ENCODE measurements at regions not wholly inside any gene's neighbourhood (a gene's known extent, or its start where the extent isn't known, plus 50 kb on each side); places are given as distances from the start of the nearest gene placed in this dataset.
A peak's percentile ranks its signal among the peaks of the same experiment; 100 is the strongest.
"Not testable (repeated sequence)": the region's sequence is repeated elsewhere in the genome, so short reads cannot be mapped to it uniquely, and the experiment has no call there.

DNA sequence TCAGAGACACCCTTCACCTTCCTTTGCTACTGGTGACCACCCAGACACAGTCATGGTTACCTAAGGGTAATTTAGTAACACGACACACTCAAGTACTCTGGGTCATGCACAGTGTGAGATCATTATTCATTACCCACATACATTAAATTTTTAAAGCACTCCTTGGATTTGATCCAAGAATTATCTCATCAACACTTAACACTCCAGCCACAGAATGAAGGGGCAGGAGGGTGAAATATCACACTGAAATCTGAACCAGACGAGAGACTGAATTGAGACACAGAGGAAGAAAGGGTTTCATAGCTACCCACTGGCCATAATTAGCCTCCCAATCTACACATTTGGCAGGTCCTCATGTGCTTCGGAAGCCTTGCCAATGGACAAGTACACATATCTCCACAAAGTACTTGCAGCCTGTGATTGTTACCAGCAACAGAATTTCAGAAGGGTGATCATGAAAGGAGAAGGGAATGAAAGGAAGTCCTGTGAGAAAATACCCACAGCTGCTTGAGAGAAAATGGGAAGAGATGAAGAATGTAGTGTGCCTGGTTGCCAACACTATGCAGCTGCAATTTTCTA is 189.3 kb downstream of the POLR1F start:
- DNase-seq (ENCODE audit: low spot score in 2 of 2) (no peak), ATAC-seq (ENCODE audit: low read depth) (no peak)
- Mint-ChIP-seq H3K9me3 (peaks cover 2% of the 10 kb centered on the region), H3K4me1 (no peaks in the 10 kb centered on the region), H3K4me3 (no peak overlapping the region), H3K27me3 (no peaks in the 10 kb centered on the region), H3K36me3 (no peaks in the 10 kb centered on the region), H3K27ac (no peak overlapping the region)

DNA sequence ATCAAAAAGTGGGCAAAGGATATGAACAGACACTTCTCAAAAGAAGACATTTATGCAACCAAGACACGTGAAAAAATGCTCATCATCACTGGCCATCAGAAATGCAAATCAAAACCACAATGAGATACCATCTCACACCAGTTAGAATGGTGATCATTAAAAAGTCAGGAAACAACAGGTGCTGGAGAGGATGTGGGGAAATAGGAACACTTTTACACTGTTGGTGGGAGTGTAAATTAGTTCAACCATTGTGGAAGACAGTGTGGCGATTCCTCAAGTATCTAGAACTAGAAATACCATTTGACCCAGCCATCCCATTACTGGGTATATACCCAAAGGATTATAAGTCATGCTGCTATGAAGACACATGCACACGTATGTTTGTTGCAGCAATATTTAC is 191.3 kb downstream of the POLR1F start:
- not testable (repeated sequence) for H3K4me1 Mint-ChIP-seq; H3K4me3 Mint-ChIP-seq; ATAC-seq (ENCODE audit: low read depth); H3K27me3 Mint-ChIP-seq; DNase-seq (ENCODE audit: low spot score in 2 of 2); H3K9me3 Mint-ChIP-seq; H3K36me3 Mint-ChIP-seq; H3K27ac Mint-ChIP-seq

GRCh38 chr7:19508821-19509220 is 200.0 kb downstream of the POLR1F start:
- Mint-ChIP-seq H3K36me3 (no peaks in the 10 kb centered on the region), H3K9me3 (no peaks in the 10 kb centered on the region), H3K27me3 (peaks cover 2% of the 10 kb centered on the region), H3K4me3 (no peak overlapping the region), H3K4me1 (no peaks in the 10 kb centered on the region), H3K27ac (no peak overlapping the region)
- DNase-seq (ENCODE audit: low spot score in 2 of 2) (no peak), ATAC-seq (ENCODE audit: low read depth) (no peak)

- no peaks in the 10 kb centered on the region for H3K9me3 Mint-ChIP-seq
- H3K27ac Mint-ChIP-seq: no peak overlapping the region
- no peaks in the 10 kb centered on the region for H3K4me1 Mint-ChIP-seq
- no peak overlapping the region for H3K4me3 Mint-ChIP-seq
- peaks cover 2% of the 10 kb centered on the region for H3K27me3 Mint-ChIP-seq
- ATAC-seq (ENCODE audit: low read depth): no peak
- DNase-seq (ENCODE audit: low spot score in 2 of 2): no peak
- no peaks in the 10 kb centered on the region for H3K36me3 Mint-ChIP-seq
These were observed 200.7 kb downstream of the POLR1F start for GRCh38 chr7:19508124-19508523.

DNA sequence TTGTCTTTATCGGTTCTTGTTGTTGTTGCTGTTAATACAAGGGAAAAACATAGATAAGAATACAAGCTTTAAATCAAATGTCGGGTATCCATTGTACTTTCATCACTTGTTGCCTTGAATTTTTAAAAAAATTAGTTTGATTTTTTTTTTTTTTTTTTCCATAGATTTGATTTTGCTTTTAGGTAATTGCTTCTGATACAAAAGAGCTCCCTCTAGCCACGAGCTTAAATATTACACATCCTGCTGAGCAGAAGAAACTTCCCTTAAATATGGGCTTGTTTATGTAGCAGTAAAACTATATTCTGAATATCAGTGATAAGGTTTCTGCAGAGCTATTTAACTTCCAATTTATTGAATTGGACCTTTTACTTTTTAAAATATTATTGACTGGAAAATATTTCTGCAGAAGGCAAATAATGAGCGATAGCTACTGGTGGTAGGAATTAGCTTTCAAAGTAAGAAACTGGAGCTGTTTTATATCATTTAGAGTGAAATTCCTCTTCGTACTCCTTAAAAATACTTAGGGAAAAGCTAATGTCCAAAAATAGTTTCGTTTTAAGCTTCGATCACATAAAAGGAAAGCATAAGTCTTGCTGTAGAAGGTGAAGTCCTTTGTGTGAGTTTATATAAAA is 216.9 kb downstream of the POLR1F start:
- Mint-ChIP-seq H3K9me3 (no peaks in the 10 kb centered on the region), H3K27ac (no peak overlapping the region), H3K36me3 (no peaks in the 10 kb centered on the region), H3K27me3 (no peaks in the 10 kb centered on the region), H3K4me3 (no peak overlapping the region), H3K4me1 (no peaks in the 10 kb centered on the region)
- ATAC-seq (ENCODE audit: low read depth): no peak
- DNase-seq (ENCODE audit: low spot score in 2 of 2): peak in 1 of 2 donors; percentile 1

- no peak overlapping the region for H3K27ac Mint-ChIP-seq
- no peaks in the 10 kb centered on the region for H3K9me3 Mint-ChIP-seq
- no peak for ATAC-seq (ENCODE audit: low read depth)
- no peak overlapping the region for H3K4me3 Mint-ChIP-seq
- DNase-seq (ENCODE audit: low spot score in 2 of 2): no peak
- no peaks in the 10 kb centered on the region for H3K36me3 Mint-ChIP-seq
- no peaks in the 10 kb centered on the region for H3K27me3 Mint-ChIP-seq
- H3K4me1 Mint-ChIP-seq: no peaks in the 10 kb centered on the region
These were observed 217.5 kb downstream of the POLR1F start for GRCh38 chr7:19491371-19491770.

- no peaks in the 10 kb centered on the region for H3K9me3 Mint-ChIP-seq
- DNase-seq (ENCODE audit: low spot score in 2 of 2) (no peak), ATAC-seq (ENCODE audit: low read depth) (no peak)
- H3K36me3 Mint-ChIP-seq: no peaks in the 10 kb centered on the region
- no peak overlapping the region for H3K4me3 Mint-ChIP-seq
- H3K27ac Mint-ChIP-seq: no peak overlapping the region
- H3K4me1 Mint-ChIP-seq: no peaks in the 10 kb centered on the region
- no peaks in the 10 kb centered on the region for H3K27me3 Mint-ChIP-seq
These were observed 219.5 kb downstream of the POLR1F start for GRCh38 chr7:19489162-19489820.

DNA sequence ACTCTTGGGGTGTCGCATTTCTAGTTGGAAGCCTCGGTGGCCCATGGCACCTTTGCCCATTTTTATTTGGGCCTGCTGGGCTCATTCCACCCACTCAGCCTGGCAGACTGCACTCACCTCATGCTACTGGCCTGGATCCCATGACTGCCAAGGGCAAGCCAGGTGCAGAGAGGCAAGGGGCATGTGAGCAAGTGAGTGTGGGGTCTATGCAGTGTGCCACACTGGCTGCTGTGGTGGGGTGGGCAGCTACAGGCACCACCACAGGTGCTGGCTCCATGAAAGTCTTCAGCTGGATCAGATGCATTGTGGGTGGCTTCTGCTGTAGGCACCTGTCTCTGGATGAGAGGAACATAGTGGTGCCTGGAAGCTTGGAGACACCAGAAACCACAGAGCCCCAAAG is 220.8 kb downstream of the POLR1F start:
- no peaks in the 10 kb centered on the region for H3K36me3 Mint-ChIP-seq
- H3K9me3 Mint-ChIP-seq: no peaks in the 10 kb centered on the region
- DNase-seq (ENCODE audit: low spot score in 2 of 2) (no peak), ATAC-seq (ENCODE audit: low read depth) (no peak)
- no peak overlapping the region for H3K27ac Mint-ChIP-seq
- no peaks in the 10 kb centered on the region for H3K4me1 Mint-ChIP-seq
- no peak overlapping the region for H3K4me3 Mint-ChIP-seq
- no peaks in the 10 kb centered on the region for H3K27me3 Mint-ChIP-seq

DNA sequence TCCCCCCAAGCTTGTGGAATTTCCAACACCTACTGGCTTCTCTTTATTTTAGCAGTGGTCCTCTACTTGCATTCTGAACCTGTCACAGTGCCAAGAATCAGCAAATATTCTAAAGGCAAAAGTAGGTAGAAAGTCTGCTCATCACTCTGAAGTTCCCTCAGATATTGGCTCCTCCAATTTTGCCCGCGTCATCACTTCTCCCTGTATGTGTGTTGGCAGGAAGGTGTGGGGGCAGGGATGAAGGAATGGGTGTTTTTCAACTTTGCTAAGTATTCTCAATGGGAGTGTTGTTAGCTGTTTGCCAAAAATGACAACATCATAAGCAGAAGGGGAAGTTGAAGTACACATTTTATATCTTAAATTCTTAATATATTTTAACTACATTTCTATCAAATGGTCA is 226.2 kb downstream of the POLR1F start:
- Mint-ChIP-seq H3K36me3 (no peaks in the 10 kb centered on the region), H3K4me3 (no peak overlapping the region), H3K4me1 (no peaks in the 10 kb centered on the region), H3K27me3 (no peaks in the 10 kb centered on the region), H3K9me3 (no peaks in the 10 kb centered on the region), H3K27ac (no peak overlapping the region)
- ATAC-seq (ENCODE audit: low read depth): no peak
- no peak for DNase-seq (ENCODE audit: low spot score in 2 of 2)

GRCh38 chr7:19480383-19480782 is 228.5 kb downstream of the POLR1F start:
- H3K4me3 Mint-ChIP-seq: no peak overlapping the region
- H3K36me3 Mint-ChIP-seq: no peaks in the 10 kb centered on the region

DNA sequence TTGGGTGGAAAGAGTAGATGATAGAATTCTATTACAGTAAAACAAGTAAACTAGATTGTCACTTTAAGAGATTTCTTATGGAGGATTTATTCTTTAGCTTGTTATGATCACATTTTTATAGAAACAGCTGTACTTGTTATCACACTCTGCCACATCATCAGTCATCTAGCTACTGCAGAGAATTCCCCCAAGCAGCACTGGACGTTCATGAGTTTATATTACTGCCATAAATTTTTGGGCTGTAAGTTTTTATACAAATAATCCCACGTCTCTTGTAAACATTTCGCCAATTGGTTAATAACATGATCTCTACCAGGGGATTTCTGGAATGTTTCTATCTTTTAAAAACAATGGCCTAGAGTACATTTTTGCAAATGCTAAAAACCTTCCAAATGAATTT is 238.8 kb downstream of the POLR1F start:
- H3K27ac Mint-ChIP-seq: no peak overlapping the region
- ATAC-seq (ENCODE audit: low read depth) (no peak), DNase-seq (ENCODE audit: low spot score in 2 of 2) (no peak)
- no peaks in the 10 kb centered on the region for H3K27me3 Mint-ChIP-seq
- no peaks in the 10 kb centered on the region for H3K36me3 Mint-ChIP-seq
- H3K4me1 Mint-ChIP-seq: no peaks in the 10 kb centered on the region
- H3K4me3 Mint-ChIP-seq: no peak overlapping the region
- no peaks in the 10 kb centered on the region for H3K9me3 Mint-ChIP-seq

More at GRCh38 chr7:19480383-19480782, 228.5 kb downstream of the POLR1F start:
- no peak for ATAC-seq (ENCODE audit: low read depth)
- no peak for DNase-seq (ENCODE audit: low spot score in 2 of 2)
- Mint-ChIP-seq H3K4me1 (no peaks in the 10 kb centered on the region), H3K9me3 (peaks cover 1% of the 10 kb centered on the region), H3K27ac (no peak overlapping the region), H3K27me3 (no peaks in the 10 kb centered on the region)

GRCh38 chr7:19465861-19466260 is 243.0 kb downstream of the POLR1F start:
- DNase-seq (ENCODE audit: low spot score in 2 of 2) (no peak), ATAC-seq (ENCODE audit: low read depth) (no peak)
- Mint-ChIP-seq H3K27ac (no peak overlapping the region), H3K4me3 (no peak overlapping the region), H3K36me3 (no peaks in the 10 kb centered on the region), H3K4me1 (no peaks in the 10 kb centered on the region), H3K27me3 (no peaks in the 10 kb centered on the region), H3K9me3 (peaks cover 1% of the 10 kb centered on the region)

- H3K4me1 Mint-ChIP-seq: no peaks in the 10 kb centered on the region
- H3K27ac Mint-ChIP-seq: no peak overlapping the region
- H3K9me3 Mint-ChIP-seq: peaks cover 1% of the 10 kb centered on the region
- no peak for ATAC-seq (ENCODE audit: low read depth)
- DNase-seq (ENCODE audit: low spot score in 2 of 2): no peak
- H3K27me3 Mint-ChIP-seq: no peaks in the 10 kb centered on the region
- H3K36me3 Mint-ChIP-seq: no peaks in the 10 kb centered on the region
- H3K4me3 Mint-ChIP-seq: no peak overlapping the region
These were observed 244.1 kb downstream of the POLR1F start for GRCh38 chr7:19464751-19465150.

GRCh38 chr7:19464241-19464640 is 244.6 kb downstream of the POLR1F start:
- DNase-seq (ENCODE audit: low spot score in 2 of 2) (no peak), ATAC-seq (ENCODE audit: low read depth) (no peak)
- H3K9me3 Mint-ChIP-seq: peaks cover 1% of the 10 kb centered on the region
- H3K27ac Mint-ChIP-seq: no peak overlapping the region
- no peak overlapping the region for H3K4me3 Mint-ChIP-seq
- no peaks in the 10 kb centered on the region for H3K4me1 Mint-ChIP-seq
- no peaks in the 10 kb centered on the region for H3K36me3 Mint-ChIP-seq
- no peaks in the 10 kb centered on the region for H3K27me3 Mint-ChIP-seq

DNA sequence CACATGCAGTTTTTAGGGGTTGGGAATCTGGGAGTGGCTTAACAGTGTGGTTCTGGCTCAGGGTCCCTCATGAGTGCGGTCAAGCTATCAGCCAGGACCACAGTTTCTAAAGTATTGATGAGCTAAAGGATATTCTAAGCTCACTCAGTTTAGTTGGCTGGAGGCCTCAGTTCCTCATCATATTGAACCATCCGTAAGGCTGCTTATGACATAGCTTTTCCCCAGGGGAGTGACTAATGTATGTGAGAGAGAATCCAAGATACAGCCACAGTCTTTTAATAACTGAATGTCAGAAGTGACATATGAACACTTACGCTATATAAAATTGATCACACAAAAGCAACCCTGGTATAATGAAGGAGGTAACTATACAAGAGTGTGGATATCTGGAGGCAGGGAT is 245.3 kb downstream of the POLR1F start:
- H3K36me3 Mint-ChIP-seq: no peaks in the 10 kb centered on the region
- no peaks in the 10 kb centered on the region for H3K27me3 Mint-ChIP-seq
- peaks cover 1% of the 10 kb centered on the region for H3K9me3 Mint-ChIP-seq
- H3K4me1 Mint-ChIP-seq: no peaks in the 10 kb centered on the region
- no peak for DNase-seq (ENCODE audit: low spot score in 2 of 2)
- no peak overlapping the region for H3K27ac Mint-ChIP-seq
- H3K4me3 Mint-ChIP-seq: no peak overlapping the region
- no peak for ATAC-seq (ENCODE audit: low read depth)

Data from memory B cell (primary cell).